H9 (cell line): ENCODE measurements at regions not wholly inside any gene's neighbourhood (a gene's known extent, or its start where the extent isn't known, plus 50 kb on each side); places are given as distances from the start of the nearest gene placed in this dataset.

Experiments
- DNase-seq: peaks from one replicate; pipeline ENCODE4 v3.0.0-alpha.2; 2017
- H2AFZ ChIP-seq: one replicate; pipeline ENCODE4 v1.6.1; 2013; ENCODE audit warnings: mild to moderate bottlenecking, low read length, control low read depth, moderate library complexity
- H2AK5ac ChIP-seq: 2 replicates; pipeline ENCODE4 v1.6.1; 2013; ENCODE audit warnings: low read length, control low read depth, mixed read lengths; ENCODE audit not compliant: insufficient read length
- H2BK120ac ChIP-seq: one replicate; pipeline ENCODE4 v1.6.1; 2013; ENCODE audit warnings: low read depth, mild to moderate bottlenecking, low read length, control low read depth, inconsistent platforms; ENCODE audit not compliant: poor library complexity, severe bottlenecking
- H2BK12ac ChIP-seq: 2 replicates; pipeline ENCODE4 v1.6.1; 2013; ENCODE audit warnings: low read length, control low read depth, mixed read lengths, low read depth; ENCODE audit not compliant: insufficient read length
- H2BK15ac ChIP-seq: 2 replicates; pipeline ENCODE4 v1.6.1; 2013; ENCODE audit warnings: low read depth, low read length, control low read depth
- H2BK20ac ChIP-seq: one replicate; pipeline ENCODE4 v1.6.1; 2013; ENCODE audit warnings: low read depth, mild to moderate bottlenecking, low read length, control low read depth, inconsistent platforms; ENCODE audit not compliant: poor library complexity, severe bottlenecking
- H2BK5ac ChIP-seq: 2 replicates; pipeline ENCODE4 v1.6.1; 2013; ENCODE audit warnings: low read length, control low read depth, mixed read lengths; ENCODE audit not compliant: insufficient read length
- H3K14ac ChIP-seq: 2 replicates; pipeline ENCODE4 v1.6.1; 2013; ENCODE audit warnings: low read length, control low read depth; ENCODE audit not compliant: insufficient read depth
- H3K18ac ChIP-seq: 2 replicates; pipeline ENCODE4 v1.6.1; 2013; ENCODE audit warnings: low read depth, mild to moderate bottlenecking, mixed read lengths, low read length, control low read depth; ENCODE audit not compliant: insufficient read length
- H3K23ac ChIP-seq: 2 replicates; pipeline ENCODE4 v1.6.1; 2013; ENCODE audit warnings: low read length, control low read depth, mixed read lengths, low read depth; ENCODE audit not compliant: insufficient read length
- H3K23me2 ChIP-seq: 2 replicates; pipeline ENCODE4 v1.6.1; 2013; ENCODE audit warnings: low read depth, mild to moderate bottlenecking, mixed read lengths, low read length, control low read depth; ENCODE audit not compliant: insufficient read length, poor library complexity, severe bottlenecking
- H3K27ac ChIP-seq: 2 replicates; pipeline ENCODE4 v1.5.1; 2013; ENCODE audit warnings: low read length, control low read depth, mixed read lengths, low read depth; ENCODE audit not compliant: insufficient read length
- H3K27me3 ChIP-seq: 2 replicates; pipeline ENCODE4 v1.6.1; 2013; ENCODE audit warnings: low read length, control low read depth, inconsistent platforms; ENCODE audit not compliant: insufficient read depth
- H3K4ac ChIP-seq: 2 replicates; pipeline ENCODE4 v1.6.1; 2013; ENCODE audit warnings: low read depth, mild to moderate bottlenecking, control low read depth, inconsistent platforms, low read length, moderate library complexity
- H3K4me1 ChIP-seq: 2 replicates; pipeline ENCODE4 v1.6.1; 2013; ENCODE audit warnings: low read length, control low read depth, inconsistent platforms; ENCODE audit not compliant: insufficient read depth
- H3K4me2 ChIP-seq: 2 replicates; pipeline ENCODE4 v1.6.1; 2013; ENCODE audit warnings: low read length, control low read depth, mixed read lengths; ENCODE audit not compliant: insufficient read length, insufficient read depth
- H3K56ac ChIP-seq: 2 replicates; pipeline ENCODE4 v1.6.1; 2013; ENCODE audit warnings: low read depth, mild to moderate bottlenecking, mixed read lengths, low read length, control low read depth; ENCODE audit not compliant: insufficient read length
- H3K79me1 ChIP-seq: 2 replicates; pipeline ENCODE4 v1.6.1; 2013; ENCODE audit warnings: low read depth, mild to moderate bottlenecking, moderate library complexity, low read length, control low read depth, inconsistent platforms; ENCODE audit not compliant: insufficient read depth, poor library complexity, severe bottlenecking
- H3K79me2 ChIP-seq: 2 replicates; pipeline ENCODE4 v1.6.1; 2013; ENCODE audit warnings: low read length, control low read depth, inconsistent platforms; ENCODE audit not compliant: insufficient read depth
- H3K9ac ChIP-seq: 2 replicates; pipeline ENCODE4 v1.6.1; 2013; ENCODE audit warnings: low read length, control low read depth, mixed read lengths; ENCODE audit not compliant: insufficient read length; ENCODE audit errors: extremely low read depth
- H3K9me3 ChIP-seq: one replicate; pipeline ENCODE4 v1.6.1; 2013; ENCODE audit warnings: low read depth, low read length, inconsistent platforms; ENCODE audit not compliant: control insufficient read depth
- H3T11ph ChIP-seq: one replicate; pipeline ENCODE4 v1.6.1; 2013; ENCODE audit warnings: mild to moderate bottlenecking, low read length, control low read depth, inconsistent platforms
- H4K20me1 ChIP-seq: one replicate; pipeline ENCODE4 v1.6.1; 2013; ENCODE audit not compliant: control insufficient read depth, insufficient read length, insufficient read depth
- H4K5ac ChIP-seq: 2 replicates; pipeline ENCODE4 v1.6.1; 2013; ENCODE audit warnings: low read depth, mild to moderate bottlenecking, mixed read lengths, low read length, control low read depth; ENCODE audit not compliant: insufficient read length
- H4K8ac ChIP-seq: replicated peaks from 2 replicates; pipeline ENCODE4 v1.6.1; 2013; ENCODE audit warnings: low read length, control low read depth, mixed read lengths, low read depth; ENCODE audit not compliant: insufficient read length
- H4K91ac ChIP-seq: 2 replicates; pipeline ENCODE4 v1.6.1; 2013; ENCODE audit warnings: low read depth, mild to moderate bottlenecking, moderate library complexity, mixed read lengths, low read length, control low read depth; ENCODE audit not compliant: insufficient read length
- H3K27ac Mint-ChIP-seq, 3 experiments: 2 replicates in 2 of 3; 3 replicates in 1 of 3; pipeline ENCODE4 v1.8.0; 2020 to 2021; ENCODE audit warnings: mixed read lengths in 3 of 3, mild to moderate bottlenecking in 1 of 3, moderate library complexity in 1 of 3
- H3K27me3 Mint-ChIP-seq: 2 replicates; pipeline ENCODE4 v1.8.0; 2021; ENCODE audit warnings: low read depth, mild to moderate bottlenecking, moderate library complexity, mixed read lengths
- H3K36me3 Mint-ChIP-seq, 3 experiments: 2 replicates in 2 of 3; 3 replicates in 1 of 3; pipeline ENCODE4 v1.8.0; 2020 to 2021; ENCODE audit warnings: low read depth in 3 of 3, mixed read lengths in 3 of 3; ENCODE audit not compliant: insufficient read depth in 1 of 3
- H3K4me1 Mint-ChIP-seq, 2 experiments: 2 replicates each; pipeline ENCODE4 v1.8.0; 2020; ENCODE audit warnings: mixed read lengths in 2 of 2
- H3K4me3 Mint-ChIP-seq, 2 experiments: 2 replicates in 1 of 2; 3 replicates in 1 of 2; pipeline ENCODE4 v1.8.0; 2020 to 2021; ENCODE audit warnings: mild to moderate bottlenecking in 2 of 2, mixed read lengths in 2 of 2, moderate library complexity in 1 of 2
- H3K9me3 Mint-ChIP-seq, 2 experiments: 2 replicates in 1 of 2; 3 replicates in 1 of 2; pipeline ENCODE4 v1.8.0; 2020; ENCODE audit warnings: mild to moderate bottlenecking in 2 of 2, mixed read lengths in 2 of 2, moderate library complexity in 1 of 2
- WGBS: extraction: QIAGEN DNeasy Blood & Tissue Kit; methylation state at CpG from one replicate; pipeline ENCODE4 v1.1.7; 2013; ENCODE audit warnings: missing lambda C conversion rate, low lambda C conversion rate, mixed read lengths; ENCODE audit not compliant: insufficient read length; ENCODE audit errors: extremely low coverage; 5-methylcytosine and 5-hydroxymethylcytosine counted together
- TF ChIP-seq, protein P1 (sequence below): fragments of 200-600 bp; sonication (generic); conservative IDR thresholded peaks from 3 replicates; pipeline ENCODE4 v1.8.0; 2021; ENCODE audit warnings: antibody characterized with exemption, mild to moderate bottlenecking

DNA sequence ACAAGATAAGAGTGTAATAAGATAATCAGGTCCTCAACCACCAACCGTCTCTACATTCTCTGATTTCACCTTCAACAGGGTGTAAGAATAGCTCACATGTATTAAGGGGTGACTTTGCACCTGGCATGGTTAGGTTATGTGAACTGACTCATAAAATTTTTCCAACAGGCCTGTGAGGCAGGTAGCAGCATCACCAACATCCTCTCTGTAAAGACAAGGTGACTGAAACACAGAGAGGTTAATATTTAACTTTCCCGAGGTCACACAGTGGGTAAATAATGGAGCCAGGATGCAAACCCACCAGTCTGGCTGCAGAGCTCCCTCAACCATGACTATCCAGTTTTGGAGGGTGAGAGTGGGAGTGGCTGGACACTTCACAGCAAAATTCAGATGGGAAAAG is 317.2 kb downstream of the C16orf95 start:
- H3K18ac ChIP-seq = no peak overlapping the region
- H2BK120ac ChIP-seq = no peak overlapping the region
- no peak overlapping the region for H4K5ac ChIP-seq
- no peak overlapping the region for H3K4me2 ChIP-seq
- H2BK20ac ChIP-seq = no peak overlapping the region
- no peak overlapping the region for H2AFZ ChIP-seq
- H3K79me2 ChIP-seq = no peaks in the 10 kb centered on the region
- no peaks in the 10 kb centered on the region for H3K4me1 ChIP-seq
- TF ChIP-seq, protein P1, sequence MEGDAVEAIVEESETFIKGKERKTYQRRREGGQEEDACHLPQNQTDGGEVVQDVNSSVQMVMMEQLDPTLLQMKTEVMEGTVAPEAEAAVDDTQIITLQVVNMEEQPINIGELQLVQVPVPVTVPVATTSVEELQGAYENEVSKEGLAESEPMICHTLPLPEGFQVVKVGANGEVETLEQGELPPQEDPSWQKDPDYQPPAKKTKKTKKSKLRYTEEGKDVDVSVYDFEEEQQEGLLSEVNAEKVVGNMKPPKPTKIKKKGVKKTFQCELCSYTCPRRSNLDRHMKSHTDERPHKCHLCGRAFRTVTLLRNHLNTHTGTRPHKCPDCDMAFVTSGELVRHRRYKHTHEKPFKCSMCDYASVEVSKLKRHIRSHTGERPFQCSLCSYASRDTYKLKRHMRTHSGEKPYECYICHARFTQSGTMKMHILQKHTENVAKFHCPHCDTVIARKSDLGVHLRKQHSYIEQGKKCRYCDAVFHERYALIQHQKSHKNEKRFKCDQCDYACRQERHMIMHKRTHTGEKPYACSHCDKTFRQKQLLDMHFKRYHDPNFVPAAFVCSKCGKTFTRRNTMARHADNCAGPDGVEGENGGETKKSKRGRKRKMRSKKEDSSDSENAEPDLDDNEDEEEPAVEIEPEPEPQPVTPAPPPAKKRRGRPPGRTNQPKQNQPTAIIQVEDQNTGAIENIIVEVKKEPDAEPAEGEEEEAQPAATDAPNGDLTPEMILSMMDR = no peak
- H3K79me1 ChIP-seq = no peaks in the 10 kb centered on the region
- DNase-seq = no peak
- Mint-ChIP-seq H3K4me1 (peaks cover 0 to 2% of the 10 kb centered on the region in 2 experiments; a peak in 3 of 4 replicates), H3K36me3 (peaks cover 2 to 9% (median 4%) of the 10 kb centered on the region in 3 experiments; a peak in 5 of 7 replicates), H3K27me3 (peaks cover 11% of the 10 kb centered on the region), H3K9me3 (peaks cover 10 to 17% of the 10 kb centered on the region in 2 experiments), H3K27ac (peak overlapping the region in 1 of 3 experiments; percentile 57; a peak in 1 of 7 replicates), H3K4me3 (no peak overlapping the region)
- H3K27me3 ChIP-seq = no peaks in the 10 kb centered on the region
- no peak overlapping the region for H3K23ac ChIP-seq
- H2BK5ac ChIP-seq = no peak overlapping the region
- H3K9me3 ChIP-seq = no peaks in the 10 kb centered on the region
- H3K23me2 ChIP-seq = no peaks in the 10 kb centered on the region
- H3K4ac ChIP-seq = no peak overlapping the region
- no peak overlapping the region for H3K9ac ChIP-seq
- WGBS = no CpG with 5 or more reads among the region's 2 CpGs
- H4K20me1 ChIP-seq = no peaks in the 10 kb centered on the region
- H3T11ph ChIP-seq = no peak overlapping the region
- H2BK12ac ChIP-seq = no peak overlapping the region
- no peak overlapping the region for H3K56ac ChIP-seq
- H4K8ac ChIP-seq = no peak overlapping the region
- no peak overlapping the region for H3K14ac ChIP-seq
- H4K91ac ChIP-seq = no peak overlapping the region
- no peak overlapping the region for H2AK5ac ChIP-seq
- no peak overlapping the region for H3K27ac ChIP-seq
- H2BK15ac ChIP-seq = no peak overlapping the region
